IMR-90 (cell line): ENCODE measurements at regions not wholly inside any gene's neighbourhood (a gene's known extent, or its start where the extent isn't known, plus 50 kb on each side); places are given as distances from the start of the nearest gene placed in this dataset.

ENCODE experiments used
- ATAC-seq: fragments of 200-7000 bp; cut with Tn5 transposase; 2 replicates; pipeline ENCODE4 v1.9.1; 2020; ENCODE audit warnings: low read depth, mild to moderate bottlenecking, moderate library complexity
- BruUV-seq: library from RNA; stranded (reverse); fragments of 400-500 nt; replicated peaks from 2 replicates; lab custom pipeline; 2021; lab: Mats Ljungman, UMichigan
- CTCF ChIA-PET: fragments of 300-600 bp; formaldehyde crosslinking; extraction: SDS; loops from one replicate; lab custom pipeline; 2021; ENCODE audit warnings: antibody characterized with exemption; lab: Yijun Ruan, JAX
- POLR2A ChIA-PET: fragments of 300-600 bp; sonication (Branson Sonifier 250); formaldehyde crosslinking; loops from one replicate; lab custom pipeline; 2022; ENCODE audit warnings: antibody characterized with exemption; ENCODE audit not compliant: unreplicated experiment; lab: Charles Lee
- DNase-seq: peaks from one replicate; pipeline ENCODE4 v3.0.0; 2013
- H2AFZ ChIP-seq: replicated peaks from 2 replicates; pipeline ENCODE3; 2013; ENCODE audit warnings: low read length, mild to moderate bottlenecking; ENCODE audit not compliant: poor library complexity
- H2AK5ac ChIP-seq: 2 replicates; pipeline ENCODE4 v1.6.1; 2013; ENCODE audit warnings: low read depth, low read length, inconsistent platforms
- H2AK9ac ChIP-seq: replicated peaks from 2 replicates; pipeline ENCODE3; 2013; ENCODE audit warnings: mild to moderate bottlenecking, low read depth, low read length, moderate library complexity; ENCODE audit not compliant: poor library complexity
- H2BK120ac ChIP-seq: 2 replicates; pipeline ENCODE4 v1.6.1; 2013; ENCODE audit warnings: low read depth, low read length, inconsistent platforms
- H2BK15ac ChIP-seq: 3 replicates; pipeline ENCODE4 v1.6.1; 2013; ENCODE audit warnings: low read depth, low read length, inconsistent platforms
- H2BK20ac ChIP-seq: 2 replicates; pipeline ENCODE4 v1.6.1; 2013; ENCODE audit warnings: low read depth, mild to moderate bottlenecking, inconsistent platforms, low read length, moderate library complexity
- H2BK5ac ChIP-seq: 2 replicates; pipeline ENCODE4 v1.6.1; 2013; ENCODE audit warnings: mild to moderate bottlenecking, low read depth, low read length, inconsistent platforms; ENCODE audit not compliant: poor library complexity, severe bottlenecking
- H3K14ac ChIP-seq: replicated peaks from 2 replicates; pipeline ENCODE4 v1.6.1; 2013; ENCODE audit warnings: low read depth, low read length, inconsistent platforms
- H3K18ac ChIP-seq: 2 replicates; pipeline ENCODE4 v1.6.1; 2013; ENCODE audit warnings: low read depth, low read length, control low read depth
- H3K23ac ChIP-seq: 2 replicates; pipeline ENCODE4 v1.6.1; 2013; ENCODE audit warnings: low read depth, low read length, inconsistent platforms
- H3K27ac ChIP-seq: 2 replicates; pipeline ENCODE4 v1.5.1; 2013; ENCODE audit warnings: mild to moderate bottlenecking, control low read depth, low read length; ENCODE audit not compliant: insufficient read depth
- H3K27me3 ChIP-seq: 2 replicates; pipeline ENCODE4 v1.6.1; 2013; ENCODE audit warnings: low read length; ENCODE audit not compliant: control insufficient read depth, insufficient read depth
- H3K36me3 ChIP-seq: 2 replicates; pipeline ENCODE4 v1.6.1; 2013; ENCODE audit warnings: low read length, mixed read lengths; ENCODE audit not compliant: control insufficient read depth, insufficient read depth
- H3K4ac ChIP-seq: 2 replicates; pipeline ENCODE4 v1.6.1; 2013; ENCODE audit warnings: low read depth, low read length, inconsistent platforms
- H3K4me1 ChIP-seq: 2 replicates; pipeline ENCODE4 v1.6.1; 2013; ENCODE audit warnings: low read length, mixed read lengths; ENCODE audit not compliant: control insufficient read depth, insufficient read depth
- H3K4me2 ChIP-seq: 2 replicates; pipeline ENCODE4 v1.6.1; 2013; ENCODE audit warnings: low read depth, mild to moderate bottlenecking, control low read depth, low read length, moderate library complexity
- H3K4me3 ChIP-seq: 2 replicates; pipeline ENCODE4 v1.5.1; 2013; ENCODE audit warnings: low read depth, mild to moderate bottlenecking, control low read depth, low read length, moderate library complexity; ENCODE audit not compliant: insufficient read depth
- H3K56ac ChIP-seq: 2 replicates; pipeline ENCODE4 v1.6.1; 2013; ENCODE audit warnings: low read length, inconsistent platforms; ENCODE audit not compliant: insufficient read depth; ENCODE audit errors: extremely low read depth
- H3K79me1 ChIP-seq, 2 experiments: 2 replicates each; pipeline ENCODE4 v1.6.1; 2013; ENCODE audit warnings: low read length in 2 of 2, inconsistent platforms in 1 of 2, low read depth in 1 of 2
- H3K9ac ChIP-seq: 2 replicates; pipeline ENCODE4 v1.6.1; 2013; ENCODE audit warnings: low read depth, low read length, control low read depth
- H3K9me1 ChIP-seq: 2 replicates; pipeline ENCODE4 v1.6.1; 2013; ENCODE audit warnings: low read length, inconsistent platforms; ENCODE audit not compliant: insufficient read depth
- H3K9me3 ChIP-seq: 2 replicates; pipeline ENCODE4 v1.6.1; 2013; ENCODE audit warnings: low read length; ENCODE audit not compliant: control insufficient read depth, insufficient read depth
- H4K20me1 ChIP-seq: 2 replicates; pipeline ENCODE4 v1.6.1; 2013; ENCODE audit warnings: low read length, inconsistent platforms; ENCODE audit not compliant: insufficient read depth
- H4K5ac ChIP-seq: 2 replicates; pipeline ENCODE4 v1.6.1; 2013; ENCODE audit warnings: mild to moderate bottlenecking, low read depth, low read length, control low read depth
- H4K8ac ChIP-seq, 2 experiments: 2 replicates each; pipeline ENCODE4 v1.6.1; 2013; ENCODE audit warnings: low read depth in 2 of 2, low read length in 2 of 2, control low read depth in 1 of 2, inconsistent platforms in 1 of 2
- H4K91ac ChIP-seq: 2 replicates; pipeline ENCODE4 v1.6.1; 2013; ENCODE audit warnings: low read depth, low read length, inconsistent platforms; ENCODE audit not compliant: insufficient read depth
- BHLHE40 ChIP-seq: fragments of 150-350 bp; IDR thresholded peaks from 2 replicates; pipeline ENCODE4 v1.6.1; 2016; ENCODE audit warnings: mild to moderate bottlenecking, low read depth, low read length
- CEBPB ChIP-seq: IDR thresholded peaks from 2 replicates; pipeline ENCODE4 v1.6.1; 2012; ENCODE audit warnings: low read depth, low read length, improper control_type of control experiment
- MAFK ChIP-seq: IDR thresholded peaks from 2 replicates; pipeline ENCODE4 v1.6.1; 2012; ENCODE audit warnings: low read depth, low read length, improper control_type of control experiment
- MAZ ChIP-seq: IDR thresholded peaks from 2 replicates; pipeline ENCODE4 v1.6.1; 2012; ENCODE audit warnings: low read depth, mild to moderate bottlenecking, low read length, improper control_type of control experiment, moderate library complexity, borderline replicate concordance
- MXI1 ChIP-seq: IDR thresholded peaks from 2 replicates; pipeline ENCODE4 v1.6.1; 2012; ENCODE audit warnings: low read depth, mild to moderate bottlenecking, low read length, moderate library complexity, borderline replicate concordance
- POLR2A ChIP-seq: IDR thresholded peaks from 2 replicates; pipeline ENCODE4 v1.6.1; 2012; ENCODE audit warnings: mild to moderate bottlenecking, low read depth, low read length
- RAD21 ChIP-seq: IDR thresholded peaks from 2 replicates; pipeline ENCODE4 v1.6.1; 2012; ENCODE audit warnings: low read length, improper control_type of control experiment
- WGBS, 2 experiments: methylation state at CpG; one replicate each; pipeline versions ENCODE4 v1.1.5 to v1.1.7; 2013; ENCODE audit warnings: missing lambda C conversion rate in 2 of 2; ENCODE audit not compliant: insufficient read length in 1 of 2; ENCODE audit errors: extremely low coverage in 2 of 2; 5-methylcytosine and 5-hydroxymethylcytosine counted together
- dilution Hi-C: fragments of 300-500 bp; cut with HindIII; formaldehyde crosslinking; loops from one replicate; pipeline ENCODE4 v1.14.3; 2018; ENCODE audit warnings: low sequenced_read_pairs; ENCODE audit not compliant: unreplicated experiment
- in situ Hi-C: fragments of 300-500 bp; cut with MboI; formaldehyde crosslinking; loops from 3 replicates; pipeline ENCODE4 v1.14.3; 2019; ENCODE audit warnings: low sequenced_read_pairs, inconsistent platforms, mixed read lengths
- intact Hi-C: fragments of 100-400 bp; cut with micrococcal nuclease; formaldehyde crosslinking; loops from 2 replicates; pipeline ENCODE4 v1.10.0; 2022
- TF ChIP-seq, protein P1 (sequence below): fragments of 150-350 bp; IDR thresholded peaks from 2 replicates; pipeline ENCODE4 v1.6.1; 2017; ENCODE audit warnings: mild to moderate bottlenecking, antibody characterized with exemption, low read length, low read depth

DNA sequence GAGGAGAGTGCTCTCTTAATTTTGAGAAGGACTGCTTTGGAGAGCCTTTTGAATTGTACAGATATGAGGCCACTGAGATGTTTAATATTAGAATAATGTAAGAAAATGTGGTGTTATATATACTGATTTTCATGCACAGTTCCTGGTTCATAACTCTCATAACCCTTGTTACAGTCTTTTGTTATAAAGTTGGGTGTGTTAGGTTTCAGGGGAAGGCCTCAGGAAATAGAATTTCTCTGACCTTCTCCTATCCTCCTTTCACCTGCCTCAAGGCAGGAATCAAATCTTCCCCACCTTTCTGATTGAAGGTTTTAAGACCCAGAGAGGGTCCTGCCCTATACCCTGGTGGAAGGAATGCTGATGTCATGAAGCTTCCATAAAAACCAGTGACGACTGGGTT, 245.9 kb downstream of the NSUN3 start:
- POLR2A ChIA-PET, result no interaction called here

More for the DNA sequence above, 245.9 kb downstream of the NSUN3 start:
- no peaks in the 10 kb centered on the region for H3K36me3 ChIP-seq
- H2BK15ac ChIP-seq, result no peak overlapping the region
- no CpG with 5 or more reads among the region's 1 CpG for WGBS, 2 experiments
- no peak overlapping the region for H2AK5ac ChIP-seq
- H4K20me1 ChIP-seq, result no peaks in the 10 kb centered on the region
- no peaks in the 10 kb centered on the region for H3K9me1 ChIP-seq
- DNase-seq, result no peak
- no peak overlapping the region for H3K4me2 ChIP-seq
- H3K27me3 ChIP-seq, result no peaks in the 10 kb centered on the region; the same call in 1 of the 2 replicates
- no peak overlapping the region for H4K91ac ChIP-seq
- no peak overlapping the region for H4K5ac ChIP-seq
- H3K27ac ChIP-seq, result no peak overlapping the region
- H2AK9ac ChIP-seq, result no peak overlapping the region
- no peak overlapping the region for H3K4me3 ChIP-seq
- H2AFZ ChIP-seq, result no peak overlapping the region
- H3K9ac ChIP-seq, result no peak overlapping the region
- no peak overlapping the region for H2BK5ac ChIP-seq
- no peaks in the 10 kb centered on the region for H3K9me3 ChIP-seq
- intact Hi-C loops (no loop called here), dilution Hi-C loops (no loop called here), in situ Hi-C loops (no loop called here)
- TF ChIP-seq POLR2A (no peak), BHLHE40 (no peak), MAZ (no peak), CEBPB (no peak), RAD21 (no peak), MXI1 (no peak), MAFK (no peak)
- TF ChIP-seq, protein P1, sequence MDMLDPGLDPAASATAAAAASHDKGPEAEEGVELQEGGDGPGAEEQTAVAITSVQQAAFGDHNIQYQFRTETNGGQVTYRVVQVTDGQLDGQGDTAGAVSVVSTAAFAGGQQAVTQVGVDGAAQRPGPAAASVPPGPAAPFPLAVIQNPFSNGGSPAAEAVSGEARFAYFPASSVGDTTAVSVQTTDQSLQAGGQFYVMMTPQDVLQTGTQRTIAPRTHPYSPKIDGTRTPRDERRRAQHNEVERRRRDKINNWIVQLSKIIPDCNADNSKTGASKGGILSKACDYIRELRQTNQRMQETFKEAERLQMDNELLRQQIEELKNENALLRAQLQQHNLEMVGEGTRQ, result no peak
- CTCF ChIA-PET, result no interaction called here
- H2BK120ac ChIP-seq, result no peak overlapping the region
- H3K79me1 ChIP-seq, result no peaks in the 10 kb centered on the region
- H3K14ac ChIP-seq, result no peak overlapping the region
- H3K18ac ChIP-seq, result no peak overlapping the region
- H3K23ac ChIP-seq, result no peak overlapping the region
- H3K4me1 ChIP-seq, result no peaks in the 10 kb centered on the region
- H2BK20ac ChIP-seq, result no peak overlapping the region
- no peak overlapping the region for H3K56ac ChIP-seq
- H3K4ac ChIP-seq, result no peak overlapping the region
- BruUV-seq, result no TSS peak
- H4K8ac ChIP-seq, result no peak overlapping the region
- no peak for ATAC-seq
